Karpas-422 (cell line): ENCODE measurements at regions not wholly inside any gene's neighbourhood (a gene's known extent, or its start where the extent isn't known, plus 50 kb on each side); places are given as distances from the start of the nearest gene placed in this dataset.

Experiments
- DNase-seq: peaks from one replicate; pipeline ENCODE4 v3.0.0-alpha.2; 2015
- H2AFZ ChIP-seq: fragments of 200-600 bp; sonication (generic); 2 replicates; pipeline ENCODE4 v1.6.1; 2014; ENCODE audit warnings: antibody characterized with exemption, low read length, mixed read lengths
- H3K27ac ChIP-seq: fragments of 200-600 bp; sonication (generic); 2 replicates; pipeline ENCODE4 v1.5.1; 2014; ENCODE audit warnings: mild to moderate bottlenecking, low read length, moderate library complexity
- H3K27me3 ChIP-seq: fragments of 200-600 bp; sonication (generic); 2 replicates; pipeline ENCODE4 v1.6.1; 2014; ENCODE audit warnings: low read length, mixed read lengths
- H3K36me3 ChIP-seq: fragments of 200-600 bp; sonication (generic); 2 replicates; pipeline ENCODE4 v1.6.1; 2014; ENCODE audit warnings: low read length, mixed read lengths; ENCODE audit not compliant: insufficient read depth
- H3K4me1 ChIP-seq: fragments of 200-600 bp; sonication (generic); 2 replicates; pipeline ENCODE4 v1.6.1; 2014; ENCODE audit warnings: mild to moderate bottlenecking, low read length, mixed read lengths
- H3K4me2 ChIP-seq: fragments of 200-600 bp; sonication (generic); 2 replicates; pipeline ENCODE4 v1.6.1; 2014; ENCODE audit warnings: low read length, low read depth, mild to moderate bottlenecking; ENCODE audit not compliant: poor library complexity, severe bottlenecking
- H3K4me3 ChIP-seq: fragments of 200-600 bp; sonication (generic); 2 replicates; pipeline ENCODE4 v1.5.1; 2014; ENCODE audit warnings: mild to moderate bottlenecking, antibody characterized with exemption, low read length, mixed read lengths
- H3K79me2 ChIP-seq: fragments of 200-600 bp; sonication (generic); 2 replicates; pipeline ENCODE4 v1.6.1; 2014; ENCODE audit warnings: mild to moderate bottlenecking, low read length, mixed read lengths
- H3K9ac ChIP-seq: fragments of 200-600 bp; sonication (generic); 2 replicates; pipeline ENCODE4 v1.6.0; 2014; ENCODE audit warnings: low read length
- H3K9me2 ChIP-seq: fragments of 200-600 bp; sonication (generic), shearing (Covaris generic); replicated peaks from 2 replicates; pipeline ENCODE4 v1.6.0; 2014; ENCODE audit warnings: mild to moderate bottlenecking, low read length, moderate library complexity; ENCODE audit not compliant: insufficient read depth
- H3K9me3 ChIP-seq: fragments of 300-700, 200-600 bp; sonication (generic); 2 replicates; pipeline ENCODE4 v1.6.1; 2014; ENCODE audit warnings: low read length, mixed read lengths
- H4K20me1 ChIP-seq: fragments of 200-600 bp; sonication (generic); 2 replicates; pipeline ENCODE4 v1.6.1; 2014; ENCODE audit warnings: mild to moderate bottlenecking, antibody characterized with exemption, low read length, low read depth; ENCODE audit not compliant: insufficient read depth

- no peak for DNase-seq
- no peaks in the 10 kb centered on the region for H3K4me1 ChIP-seq
- no peaks in the 10 kb centered on the region for H3K9me3 ChIP-seq
- H3K27ac ChIP-seq, result no peak overlapping the region
- H3K9ac ChIP-seq, result no peak overlapping the region
- H3K79me2 ChIP-seq, result no peaks in the 10 kb centered on the region
- H3K4me3 ChIP-seq, result no peak overlapping the region
- no peaks in the 10 kb centered on the region for H4K20me1 ChIP-seq
- H3K27me3 ChIP-seq, result no peaks in the 10 kb centered on the region
- no peak overlapping the region for H3K4me2 ChIP-seq
- no peaks in the 10 kb centered on the region for H3K36me3 ChIP-seq
- no peaks in the 10 kb centered on the region for H3K9me2 ChIP-seq
- no peak overlapping the region for H2AFZ ChIP-seq
Observed at GRCh38 chr3:177932750-177933660, 603.2 kb upstream of the KCNMB2 start.

GRCh38 chr3:177934001-177934891 is 602.0 kb upstream of the KCNMB2 start:
- no peak overlapping the region for H3K27ac ChIP-seq
- H3K9me3 ChIP-seq, result no peaks in the 10 kb centered on the region
- H3K9ac ChIP-seq, result no peak overlapping the region
- no peaks in the 10 kb centered on the region for H3K9me2 ChIP-seq
- no peak overlapping the region for H3K4me2 ChIP-seq
- H2AFZ ChIP-seq, result no peak overlapping the region
- DNase-seq, result no peak
- H4K20me1 ChIP-seq, result no peaks in the 10 kb centered on the region
- no peaks in the 10 kb centered on the region for H3K4me1 ChIP-seq
- H3K79me2 ChIP-seq, result no peaks in the 10 kb centered on the region
- no peak overlapping the region for H3K4me3 ChIP-seq
- no peaks in the 10 kb centered on the region for H3K36me3 ChIP-seq
- H3K27me3 ChIP-seq, result no peaks in the 10 kb centered on the region

GRCh38 chr3:177935047-177935446 is 601.2 kb upstream of the KCNMB2 start:
- Histone ChIP-seq H3K9ac (no peak overlapping the region), H3K79me2 (no peaks in the 10 kb centered on the region), H3K9me3 (no peaks in the 10 kb centered on the region), H4K20me1 (no peaks in the 10 kb centered on the region), H3K4me2 (no peak overlapping the region), H3K4me1 (no peaks in the 10 kb centered on the region), H3K27ac (no peak overlapping the region), H3K9me2 (no peaks in the 10 kb centered on the region), H3K4me3 (no peak overlapping the region), H3K36me3 (no peaks in the 10 kb centered on the region), H3K27me3 (no peaks in the 10 kb centered on the region), H2AFZ (no peak overlapping the region)
- no peak for DNase-seq

- DNase-seq, result no peak
- Histone ChIP-seq H2AFZ (no peak overlapping the region), H3K4me2 (no peak overlapping the region), H3K4me3 (no peak overlapping the region), H3K9me2 (no peaks in the 10 kb centered on the region), H3K4me1 (no peaks in the 10 kb centered on the region), H3K79me2 (no peaks in the 10 kb centered on the region), H3K9ac (no peak overlapping the region), H4K20me1 (no peaks in the 10 kb centered on the region), H3K27me3 (no peaks in the 10 kb centered on the region), H3K9me3 (no peaks in the 10 kb centered on the region), H3K36me3 (no peaks in the 10 kb centered on the region), H3K27ac (no peak overlapping the region)
Observed at GRCh38 chr3:177936721-177937120, 599.5 kb upstream of the KCNMB2 start.

- no peaks in the 10 kb centered on the region for H3K79me2 ChIP-seq
- H3K4me1 ChIP-seq, result no peaks in the 10 kb centered on the region
- H3K9me2 ChIP-seq, result no peaks in the 10 kb centered on the region
- no peaks in the 10 kb centered on the region for H3K9me3 ChIP-seq
- H2AFZ ChIP-seq, result no peak overlapping the region
- H3K36me3 ChIP-seq, result no peaks in the 10 kb centered on the region
- H4K20me1 ChIP-seq, result no peaks in the 10 kb centered on the region
- H3K4me3 ChIP-seq, result no peak overlapping the region
- no peak for DNase-seq
- H3K27ac ChIP-seq, result no peak overlapping the region
- H3K27me3 ChIP-seq, result no peaks in the 10 kb centered on the region
- H3K4me2 ChIP-seq, result no peak overlapping the region
- H3K9ac ChIP-seq, result no peak overlapping the region
Observed at GRCh38 chr3:177942911-177943310, 593.3 kb upstream of the KCNMB2 start.

GRCh38 chr3:177944228-177944661 is 592.0 kb upstream of the KCNMB2 start:
- Histone ChIP-seq H3K9ac (no peak overlapping the region), H3K27me3 (no peaks in the 10 kb centered on the region), H3K9me3 (no peaks in the 10 kb centered on the region), H3K36me3 (no peaks in the 10 kb centered on the region), H4K20me1 (no peaks in the 10 kb centered on the region), H2AFZ (no peak overlapping the region), H3K4me1 (no peaks in the 10 kb centered on the region), H3K4me2 (no peak overlapping the region), H3K79me2 (no peaks in the 10 kb centered on the region), H3K27ac (no peak overlapping the region), H3K9me2 (no peaks in the 10 kb centered on the region), H3K4me3 (no peak overlapping the region)
- DNase-seq, result no peak

GRCh38 chr3:177946048-177946447 is 590.2 kb upstream of the KCNMB2 start:
- H3K9ac ChIP-seq, result no peak overlapping the region
- no peak overlapping the region for H3K27ac ChIP-seq
- H3K9me3 ChIP-seq, result no peaks in the 10 kb centered on the region
- no peaks in the 10 kb centered on the region for H3K36me3 ChIP-seq
- DNase-seq, result no peak
- H3K4me1 ChIP-seq, result no peaks in the 10 kb centered on the region
- H3K4me2 ChIP-seq, result no peak overlapping the region
- no peak overlapping the region for H2AFZ ChIP-seq
- no peaks in the 10 kb centered on the region for H4K20me1 ChIP-seq
- no peak overlapping the region for H3K4me3 ChIP-seq
- H3K79me2 ChIP-seq, result no peaks in the 10 kb centered on the region
- H3K27me3 ChIP-seq, result no peaks in the 10 kb centered on the region
- no peaks in the 10 kb centered on the region for H3K9me2 ChIP-seq

GRCh38 chr3:177946497-177946896 is 589.7 kb upstream of the KCNMB2 start:
- Histone ChIP-seq H3K9me2 (no peaks in the 10 kb centered on the region), H3K4me2 (no peak overlapping the region)

More at GRCh38 chr3:177946497-177946896, 589.7 kb upstream of the KCNMB2 start:
- Histone ChIP-seq H3K27ac (no peak overlapping the region), H3K4me3 (no peak overlapping the region), H3K9ac (no peak overlapping the region), H3K27me3 (no peaks in the 10 kb centered on the region), H3K36me3 (no peaks in the 10 kb centered on the region), H3K9me3 (no peaks in the 10 kb centered on the region), H3K4me1 (no peaks in the 10 kb centered on the region), H3K79me2 (no peaks in the 10 kb centered on the region), H4K20me1 (no peaks in the 10 kb centered on the region), H2AFZ (no peak overlapping the region)
- no peak for DNase-seq
